ENCODE measurements at regions not wholly inside any gene's neighbourhood (a gene's known extent, or its start where the extent isn't known, plus 50 kb on each side); places are given as distances from the start of the nearest gene placed in this dataset.
"Not testable (repeated sequence)": the region's sequence is repeated elsewhere in the genome, so short reads cannot be mapped to it uniquely, and the experiment has no call there.

GRCh38 chr13:70516226-70516625, 408.0 kb upstream of the KLHL1 start:
- Mint-ChIP-seq H3K36me3 (ENCODE audit: low read depth) (no peaks in the 10 kb centered on the region), H3K4me1 (no peaks in the 10 kb centered on the region), H3K9me3 (no peaks in the 10 kb centered on the region), H3K27ac (no peak overlapping the region), H3K4me3 (no peak overlapping the region), H3K27me3 (no peaks in the 10 kb centered on the region)
- no peak for DNase-seq
- ChIA-PET CTCF (no interaction called here), POLR2A (no interaction called here)

- H3K9me3 Mint-ChIP-seq; POLR2A ChIA-PET; H3K4me1 Mint-ChIP-seq; CTCF ChIA-PET; H3K4me3 Mint-ChIP-seq; DNase-seq; H3K36me3 Mint-ChIP-seq (ENCODE audit: low read depth); H3K27ac Mint-ChIP-seq; H3K27me3 Mint-ChIP-seq: not testable (repeated sequence)
These were observed 403.7 kb upstream of the KLHL1 start for GRCh38 chr13:70511861-70512417.

GRCh38 chr13:70505809-70506208, 397.6 kb upstream of the KLHL1 start:
- H3K27me3 Mint-ChIP-seq, result no peaks in the 10 kb centered on the region
- no peak for DNase-seq
- no peak overlapping the region for H3K27ac Mint-ChIP-seq
- H3K9me3 Mint-ChIP-seq, result peaks cover 3% of the 10 kb centered on the region
- no peaks in the 10 kb centered on the region for H3K36me3 Mint-ChIP-seq (ENCODE audit: low read depth)
- no peak overlapping the region for H3K4me3 Mint-ChIP-seq
- CTCF ChIA-PET, result no interaction called here
- POLR2A ChIA-PET, result no interaction called here
- H3K4me1 Mint-ChIP-seq, result no peaks in the 10 kb centered on the region

GRCh38 chr13:70502944-70503343, 394.7 kb upstream of the KLHL1 start:
- H3K27me3 Mint-ChIP-seq, result no peaks in the 10 kb centered on the region
- POLR2A ChIA-PET, result no interaction called here

DNA sequence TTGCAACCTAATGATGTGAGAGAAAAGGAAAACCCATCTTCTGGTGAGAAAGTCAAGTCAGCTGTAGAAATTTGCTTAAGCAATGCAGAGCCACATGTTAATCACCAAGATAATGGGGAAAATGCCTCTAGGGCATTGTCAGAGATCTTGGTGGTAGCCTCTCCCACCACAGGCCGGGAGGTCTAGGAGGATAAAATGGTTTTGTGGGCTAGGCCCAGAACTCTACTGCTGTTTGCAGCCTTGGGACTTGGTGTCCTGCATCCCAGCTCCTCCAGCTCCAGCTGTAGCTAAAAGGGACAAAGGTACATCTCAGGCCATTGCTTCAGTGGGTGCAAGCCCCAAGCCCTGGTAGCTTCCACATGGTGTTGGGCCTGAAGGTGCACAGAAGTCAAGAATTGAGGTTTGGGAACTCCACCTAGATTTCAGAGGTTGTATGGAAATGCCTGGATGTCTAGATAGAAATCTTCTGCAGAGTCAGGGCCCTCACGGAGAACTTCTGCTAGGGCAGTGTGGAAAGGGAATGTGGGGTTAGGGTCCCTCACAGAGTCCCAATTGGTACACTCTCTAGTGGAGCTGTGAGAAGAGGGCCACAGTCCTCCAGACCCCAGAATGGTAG, 382.2 kb upstream of the KLHL1 start:
- POLR2A ChIA-PET, result no interaction called here
- CTCF ChIA-PET, result no interaction called here
- H3K9me3 Mint-ChIP-seq, result peaks cover 10% of the 10 kb centered on the region
- no peaks in the 10 kb centered on the region for H3K4me1 Mint-ChIP-seq
- no peak overlapping the region for H3K27ac Mint-ChIP-seq
- H3K36me3 Mint-ChIP-seq (ENCODE audit: low read depth), result no peaks in the 10 kb centered on the region
- no peak for DNase-seq
- H3K27me3 Mint-ChIP-seq, result no peaks in the 10 kb centered on the region
- H3K4me3 Mint-ChIP-seq, result no peak overlapping the region

More at GRCh38 chr13:70502944-70503343, 394.7 kb upstream of the KLHL1 start:
- Mint-ChIP-seq H3K4me1 (no peaks in the 10 kb centered on the region), H3K27ac (no peak overlapping the region), H3K4me3 (no peak overlapping the region), H3K9me3 (peaks cover 2% of the 10 kb centered on the region), H3K36me3 (ENCODE audit: low read depth) (no peaks in the 10 kb centered on the region)
- DNase-seq, result no peak
- CTCF ChIA-PET, result no interaction called here

GRCh38 chr13:70484931-70485330, 376.7 kb upstream of the KLHL1 start:
- H3K4me3 Mint-ChIP-seq, result no peak overlapping the region
- DNase-seq, result no peak
- H3K27ac Mint-ChIP-seq, result no peak overlapping the region
- H3K4me1 Mint-ChIP-seq, result no peaks in the 10 kb centered on the region
- POLR2A ChIA-PET, result no interaction called here
- no peaks in the 10 kb centered on the region for H3K36me3 Mint-ChIP-seq (ENCODE audit: low read depth)
- CTCF ChIA-PET, result no interaction called here
- H3K27me3 Mint-ChIP-seq, result no peaks in the 10 kb centered on the region
- peaks cover 6% of the 10 kb centered on the region for H3K9me3 Mint-ChIP-seq

- ChIA-PET POLR2A (no interaction called here), CTCF (no interaction called here)
- Mint-ChIP-seq H3K27ac (no peak overlapping the region), H3K36me3 (ENCODE audit: low read depth) (no peaks in the 10 kb centered on the region), H3K4me3 (no peak overlapping the region), H3K4me1 (no peaks in the 10 kb centered on the region), H3K9me3 (no peaks in the 10 kb centered on the region), H3K27me3 (no peaks in the 10 kb centered on the region)
- DNase-seq, result no peak
These were observed 375.5 kb upstream of the KLHL1 start for GRCh38 chr13:70483599-70484276.

- Mint-ChIP-seq H3K9me3 (peaks cover 4% of the 10 kb centered on the region), H3K4me1 (no peaks in the 10 kb centered on the region), H3K36me3 (ENCODE audit: low read depth) (no peaks in the 10 kb centered on the region), H3K27me3 (no peaks in the 10 kb centered on the region), H3K27ac (no peak overlapping the region), H3K4me3 (no peak overlapping the region)
- POLR2A ChIA-PET, result no interaction called here
- no peak for DNase-seq
- CTCF ChIA-PET, result no interaction called here
These were observed 365.7 kb upstream of the KLHL1 start for GRCh38 chr13:70473907-70474306.

GRCh38 chr13:70469077-70469476, 360.8 kb upstream of the KLHL1 start:
- ChIA-PET POLR2A (no interaction called here), CTCF (no interaction called here)
- no peak for DNase-seq
- H3K27ac Mint-ChIP-seq, result no peak overlapping the region
- no peaks in the 10 kb centered on the region for H3K4me1 Mint-ChIP-seq
- H3K27me3 Mint-ChIP-seq, result no peaks in the 10 kb centered on the region
- no peaks in the 10 kb centered on the region for H3K36me3 Mint-ChIP-seq (ENCODE audit: low read depth)
- H3K9me3 Mint-ChIP-seq, result no peaks in the 10 kb centered on the region
- H3K4me3 Mint-ChIP-seq, result no peak overlapping the region

- Mint-ChIP-seq H3K4me3 (no peak overlapping the region), H3K27ac (no peak overlapping the region), H3K9me3 (peaks cover 8% of the 10 kb centered on the region), H3K4me1 (no peaks in the 10 kb centered on the region), H3K27me3 (no peaks in the 10 kb centered on the region), H3K36me3 (ENCODE audit: low read depth) (no peaks in the 10 kb centered on the region)
- no peak for DNase-seq
- POLR2A ChIA-PET, result no interaction called here
- CTCF ChIA-PET, result no interaction called here
These were observed 349.2 kb upstream of the KLHL1 start for GRCh38 chr13:70457474-70457873.

DNA sequence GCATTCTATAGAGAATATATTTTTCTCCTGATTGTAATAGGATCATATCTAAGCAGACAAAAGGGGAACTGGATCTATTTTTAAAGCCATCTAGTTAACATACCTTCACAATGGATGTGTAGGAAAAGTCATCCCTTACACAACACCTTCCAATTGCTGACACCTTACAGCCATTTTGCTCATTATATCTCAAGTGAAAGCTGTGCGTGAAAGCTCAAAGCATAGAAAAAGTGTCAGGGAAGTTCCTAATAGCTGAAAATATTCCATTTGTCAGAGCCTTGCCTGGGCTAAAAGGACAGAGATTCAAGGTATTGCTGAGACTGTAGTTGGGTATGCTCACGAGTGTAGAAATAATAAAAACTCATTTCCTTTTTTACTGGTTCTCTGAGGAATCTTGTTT, 340.6 kb upstream of the KLHL1 start:
- Mint-ChIP-seq H3K4me3 (no peak overlapping the region), H3K36me3 (ENCODE audit: low read depth) (no peaks in the 10 kb centered on the region), H3K27me3 (no peaks in the 10 kb centered on the region), H3K4me1 (no peaks in the 10 kb centered on the region), H3K27ac (no peak overlapping the region), H3K9me3 (peaks cover 3% of the 10 kb centered on the region)
- no peak for DNase-seq
- POLR2A ChIA-PET, result no interaction called here
- CTCF ChIA-PET, result no interaction called here

DNA sequence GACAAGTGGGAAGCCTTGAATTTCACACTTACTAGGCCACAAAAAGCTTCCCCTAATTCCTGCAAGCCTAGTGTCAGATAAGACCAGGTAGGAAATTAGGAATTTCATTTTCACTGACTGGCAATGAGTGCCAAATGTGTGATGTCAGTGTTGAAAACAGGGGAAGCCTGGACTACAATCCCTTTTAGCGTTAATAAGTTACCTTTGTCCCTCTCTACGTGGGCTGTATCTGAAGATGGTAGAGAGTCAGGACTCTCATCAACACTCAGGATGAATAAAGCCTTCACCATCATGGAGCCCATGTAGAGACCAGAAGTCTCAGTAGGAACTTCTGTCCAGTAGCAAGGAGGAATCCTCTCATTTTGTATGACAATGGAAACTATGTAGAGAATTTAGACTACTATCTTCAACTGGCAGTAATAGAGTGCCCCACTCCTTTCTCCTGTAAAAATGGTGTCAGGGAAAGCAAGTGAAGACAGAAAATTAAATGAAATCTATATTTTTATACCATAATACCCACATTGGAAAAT, 324.1 kb upstream of the KLHL1 start:
- Mint-ChIP-seq H3K4me1 (no peaks in the 10 kb centered on the region), H3K27me3 (no peaks in the 10 kb centered on the region), H3K9me3 (peaks cover under 1% of the 10 kb centered on the region), H3K36me3 (ENCODE audit: low read depth) (no peaks in the 10 kb centered on the region), H3K27ac (no peak overlapping the region), H3K4me3 (no peak overlapping the region)
- DNase-seq, result no peak
- ChIA-PET POLR2A (no interaction called here), CTCF (no interaction called here)

DNA sequence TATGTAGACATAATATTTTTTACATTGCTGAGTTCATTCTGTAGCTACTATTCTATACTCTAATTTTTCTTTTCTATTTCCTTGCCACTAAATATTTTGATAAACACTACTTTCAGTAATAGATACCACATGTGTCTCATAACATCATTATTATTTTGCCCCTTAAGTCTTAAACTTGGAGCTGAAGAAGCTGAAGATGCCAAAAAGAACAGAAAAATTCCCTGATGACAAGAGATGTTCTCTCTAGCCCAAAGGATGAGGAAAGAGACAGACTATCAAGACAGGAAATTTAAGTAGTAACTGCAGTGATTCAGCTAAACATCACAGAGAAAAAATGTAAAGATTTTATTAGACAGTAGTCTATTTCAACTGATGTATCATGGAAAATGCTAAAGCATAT, 322.0 kb upstream of the KLHL1 start:
- H3K27ac Mint-ChIP-seq, result no peak overlapping the region
- ChIA-PET POLR2A (no interaction called here), CTCF (no interaction called here)
- peaks cover 2% of the 10 kb centered on the region for H3K9me3 Mint-ChIP-seq
- H3K4me3 Mint-ChIP-seq, result no peak overlapping the region
- no peaks in the 10 kb centered on the region for H3K36me3 Mint-ChIP-seq (ENCODE audit: low read depth)
- DNase-seq, result no peak
- no peaks in the 10 kb centered on the region for H3K4me1 Mint-ChIP-seq
- no peaks in the 10 kb centered on the region for H3K27me3 Mint-ChIP-seq

DNA sequence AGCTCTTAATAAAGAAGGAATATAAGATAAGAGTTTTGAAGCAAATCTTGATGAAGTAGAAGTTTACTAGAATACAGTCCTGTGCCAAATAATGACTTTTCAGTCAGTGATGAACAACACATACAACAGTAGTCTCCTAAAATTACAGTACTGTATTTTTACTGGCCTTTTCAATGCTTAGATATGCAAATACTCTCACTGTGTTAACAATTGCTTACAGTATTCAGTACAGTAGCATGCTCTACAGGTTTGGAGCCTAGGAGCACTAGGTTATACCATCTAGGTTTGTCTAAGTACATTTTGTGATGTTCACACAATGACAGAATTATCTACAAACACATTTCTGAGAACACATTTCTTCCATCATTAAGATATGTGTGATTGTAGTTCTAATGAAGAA, 316.7 kb upstream of the KLHL1 start:
- no peaks in the 10 kb centered on the region for H3K4me1 Mint-ChIP-seq
- no peak overlapping the region for H3K4me3 Mint-ChIP-seq

More for the DNA sequence above, 316.7 kb upstream of the KLHL1 start:
- Mint-ChIP-seq H3K36me3 (ENCODE audit: low read depth) (no peaks in the 10 kb centered on the region), H3K9me3 (peaks cover 2% of the 10 kb centered on the region), H3K27ac (no peak overlapping the region), H3K27me3 (no peaks in the 10 kb centered on the region)
- DNase-seq, result no peak
- POLR2A ChIA-PET, result no interaction called here
- CTCF ChIA-PET, result no interaction called here
